ENCODE measurements at regions not wholly inside any gene's neighbourhood (a gene's known extent, or its start where the extent isn't known, plus 50 kb on each side); places are given as distances from the start of the nearest gene placed in this dataset.

- no peak for TF ChIP-seq CTCF (conservative IDR thresholded peaks at IDR 0.05; ENCODE audit: low read depth in 2 of 2)
- TF ChIP-seq EZH2 (IDR thresholded peaks at IDR 0.05; ENCODE audit: low read depth, unreplicated experiment) = no peak
- TF ChIP-seq POLR2AphosphoS5 (IDR thresholded peaks at IDR 0.05; ENCODE audit: low read depth) = no peak
- TF ChIP-seq REST (IDR thresholded peaks at IDR 0.05; ENCODE audit: unreplicated experiment) = no peak
- no peak for TF ChIP-seq ETS1 (IDR thresholded peaks at IDR 0.05)
- TF ChIP-seq ZNF114 (CRISPR knock-in tag; IDR thresholded peaks at IDR 0.05) = no peak
- TF ChIP-seq CREB1 (CRISPR knock-in tag; IDR thresholded peaks at IDR 0.05; ENCODE audit: low read depth) = no peak
- no peak for TF ChIP-seq ZNF331 (CRISPR knock-in tag; IDR thresholded peaks at IDR 0.05; ENCODE audit: low read depth)
- no peak for TF ChIP-seq JUNB (IDR thresholded peaks at IDR 0.05; ENCODE audit: unreplicated experiment)
- no peak for TF ChIP-seq STAT1 (IDR thresholded peaks at IDR 0.05; ENCODE audit: unreplicated experiment)
- no peak for TF ChIP-seq NANOG (IDR thresholded peaks at IDR 0.05; ENCODE audit: borderline replicate concordance)
These were observed 796.0 kb upstream of the TSPY4 start for GRCh38 chrY:8541306-8541705.
